Activated CD4-positive, alpha-beta T cell treated with anti-CD3 and anti-CD28 coated beads for 48 hours (primary cell): ENCODE measurements at regions not wholly inside any gene's neighbourhood (a gene's known extent, or its start where the extent isn't known, plus 50 kb on each side); places are given as distances from the start of the nearest gene placed in this dataset.

Experiments
- DNase-seq: peaks from one replicate; pipeline ENCODE4 v3.0.0-alpha.2; 2020

- DNase-seq, result no peak
These were observed 973.1 kb downstream of the TMEM182 start for GRCh38 chr2:103734911-103735310.

GRCh38 chr2:103738108-103738507 is 976.3 kb downstream of the TMEM182 start:
- no peak for DNase-seq

- DNase-seq, result no peak
These were observed 976.8 kb downstream of the TMEM182 start for GRCh38 chr2:103738606-103739005.

- DNase-seq, result no peak
These were observed 977.4 kb downstream of the TMEM182 start for GRCh38 chr2:103739186-103739585.

GRCh38 chr2:103739921-103740320 is 978.1 kb downstream of the TMEM182 start:
- DNase-seq, result no peak

GRCh38 chr2:103740631-103741030 is 978.8 kb downstream of the TMEM182 start:
- no peak for DNase-seq

- DNase-seq, result no peak
These were observed 981.4 kb downstream of the TMEM182 start for GRCh38 chr2:103743195-103743594.

GRCh38 chr2:103754530-103754929 is 992.7 kb downstream of the TMEM182 start:
- no peak for DNase-seq

GRCh38 chr2:103773884-103774283 is 1012.1 kb downstream of the TMEM182 start:
- no peak for DNase-seq

- no peak for DNase-seq
These were observed 1018.4 kb downstream of the TMEM182 start for GRCh38 chr2:103780088-103780702.

- no peak for DNase-seq
These were observed 1019.5 kb downstream of the TMEM182 start for GRCh38 chr2:103781313-103781712.

- no peak for DNase-seq
These were observed 1022.4 kb downstream of the TMEM182 start for GRCh38 chr2:103784261-103784660.

GRCh38 chr2:103785432-103785831 is 1023.6 kb downstream of the TMEM182 start:
- DNase-seq, result no peak

GRCh38 chr2:103785956-103786355 is 1024.1 kb downstream of the TMEM182 start:
- DNase-seq, result no peak

- DNase-seq, result no peak
These were observed 1026.6 kb downstream of the TMEM182 start for GRCh38 chr2:103788389-103788788.

GRCh38 chr2:103788951-103789350 is 1027.1 kb downstream of the TMEM182 start:
- no peak for DNase-seq

GRCh38 chr2:103789381-103790095 is 1027.7 kb downstream of the TMEM182 start:
- no peak for DNase-seq

- DNase-seq, result no peak
These were observed 1030.2 kb downstream of the TMEM182 start for GRCh38 chr2:103792042-103792441.

GRCh38 chr2:103798291-103798690 is 1036.5 kb downstream of the TMEM182 start:
- no peak for DNase-seq

GRCh38 chr2:103804013-103804412 is 1042.2 kb downstream of the TMEM182 start:
- DNase-seq, result no peak

GRCh38 chr2:103805746-103806145 is 1043.9 kb downstream of the TMEM182 start:
- DNase-seq, result no peak

GRCh38 chr2:103808814-103809213 is 1045.1 kb upstream of the POU3F3 start:
- DNase-seq, result no peak

- no peak for DNase-seq
These were observed 1044.5 kb upstream of the POU3F3 start for GRCh38 chr2:103809415-103809814.

GRCh38 chr2:103809941-103810441 is 1043.9 kb upstream of the POU3F3 start:
- DNase-seq, result no peak

GRCh38 chr2:103810875-103811274 is 1043.0 kb upstream of the POU3F3 start:
- no peak for DNase-seq
